GM23338 (cell line): ENCODE measurements at regions not wholly inside any gene's neighbourhood (a gene's known extent, or its start where the extent isn't known, plus 50 kb on each side); places are given as distances from the start of the nearest gene placed in this dataset.

Experiments used
- CREB1 ChIP-seq: fragments of 250-450 bp; sonication (Bioruptor Pico); IDR thresholded peaks from 2 replicates; pipeline ENCODE4 v1.5.0; 2020; ENCODE audit warnings: low read depth, mild to moderate bottlenecking, moderate library complexity
- CTCF ChIP-seq, 2 experiments: fragments of 200-600 bp in 1 of 2; sonication (generic) in 1 of 2; conservative IDR thresholded peaks; 2 replicates each; pipeline versions ENCODE4 v1.5.1 to v1.6.1; 2016 to 2017; ENCODE audit warnings: antibody characterized with exemption in 2 of 2, low read depth in 2 of 2, mild to moderate bottlenecking in 2 of 2, moderate library complexity in 1 of 2
- POLR2AphosphoS5 ChIP-seq: IDR thresholded peaks from 2 replicates; pipeline ENCODE4 v1.6.1; 2016; ENCODE audit warnings: antibody characterized with exemption, low read depth

GRCh38 chr18:65547046-65547445 is 203.8 kb upstream of the CDH7 start:
- TF ChIP-seq CTCF (conservative IDR thresholded peaks at IDR 0.05; ENCODE audit: low read depth in 2 of 2) (no peak), POLR2AphosphoS5 (no peak), CREB1 (CRISPR knock-in tag) (no peak)
